ENCODE measurements at regions not wholly inside any gene's neighbourhood (a gene's known extent, or its start where the extent isn't known, plus 50 kb on each side); places are given as distances from the start of the nearest gene placed in this dataset.
"Not testable (repeated sequence)": the region's sequence is repeated elsewhere in the genome, so short reads cannot be mapped to it uniquely, and the experiment has no call there.

DNA sequence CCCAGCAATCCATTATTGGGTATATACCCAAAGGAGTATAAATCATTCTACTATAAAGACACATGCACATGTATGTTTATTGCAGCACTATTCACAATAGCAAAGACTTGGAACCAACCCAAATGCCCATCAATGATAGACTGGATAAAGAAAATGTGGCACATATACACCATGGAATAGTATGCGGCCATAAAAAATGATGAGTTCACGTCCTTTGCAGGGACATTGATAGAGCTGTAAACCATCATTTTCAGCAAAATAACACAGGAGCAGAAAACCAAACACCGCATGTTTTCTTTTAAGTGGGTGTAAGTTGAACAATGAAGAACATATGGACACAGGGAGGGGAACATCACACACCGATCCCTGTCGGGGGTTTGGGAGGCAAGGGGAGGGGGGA is 56.7 kb downstream of the PALS2 start:
- not testable (repeated sequence) for H3K4me1 Mint-ChIP-seq; DNase-seq; H3K27ac Mint-ChIP-seq; ATAC-seq (replicated peaks); H3K4me3 Mint-ChIP-seq; H3K27me3 Mint-ChIP-seq
- Mint-ChIP-seq H3K9me3 (peaks cover 9 to 17% of the 10 kb centered on the region in 2 donors), H3K36me3 (peaks cover 32 to 60% of the 10 kb centered on the region in 2 donors)

- peaks cover 32 to 58% of the 10 kb centered on the region in 2 donors for H3K36me3 Mint-ChIP-seq
- H3K9me3 Mint-ChIP-seq: peaks cover 9 to 17% of the 10 kb centered on the region in 2 donors
- DNase-seq (no peak), ATAC-seq (replicated peaks) (no peak)
- H3K27me3 Mint-ChIP-seq: no peaks in the 10 kb centered on the region
- H3K27ac Mint-ChIP-seq: no peak overlapping the region
- no peaks in the 10 kb centered on the region for H3K4me1 Mint-ChIP-seq
- H3K4me3 Mint-ChIP-seq: no peak overlapping the region
Observed at GRCh38 chr7:24630596-24630995, 57.3 kb downstream of the PALS2 start.

DNA sequence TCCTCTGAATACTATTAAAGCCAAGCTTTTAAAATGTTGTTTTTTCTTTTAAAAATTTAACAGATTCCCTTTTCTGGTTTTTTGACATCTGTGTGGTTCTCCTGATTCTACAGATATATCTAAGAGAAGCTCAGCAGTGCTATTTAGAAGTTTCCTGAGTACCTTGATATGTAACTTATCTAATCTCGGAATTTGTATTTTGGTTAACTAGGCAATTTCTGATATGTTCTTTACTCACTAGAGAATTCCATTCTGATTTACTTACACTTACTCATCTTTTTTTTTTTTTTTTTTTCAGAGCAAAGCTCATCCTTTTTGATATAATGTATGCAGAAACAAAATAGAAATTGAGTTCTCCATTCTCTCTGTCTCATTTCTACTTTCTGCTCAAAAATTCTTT is 63.8 kb downstream of the PALS2 start:
- DNase-seq: no peak
- H3K36me3 Mint-ChIP-seq: peaks cover 12 to 27% of the 10 kb centered on the region in 2 donors
- no peak overlapping the region for H3K27ac Mint-ChIP-seq
- H3K4me3 Mint-ChIP-seq: no peak overlapping the region
- H3K4me1 Mint-ChIP-seq: peaks cover 0 to 3% of the 10 kb centered on the region in 2 donors
- no peaks in the 10 kb centered on the region for H3K27me3 Mint-ChIP-seq
- H3K9me3 Mint-ChIP-seq: no peaks in the 10 kb centered on the region
- ATAC-seq (replicated peaks): no peak

DNA sequence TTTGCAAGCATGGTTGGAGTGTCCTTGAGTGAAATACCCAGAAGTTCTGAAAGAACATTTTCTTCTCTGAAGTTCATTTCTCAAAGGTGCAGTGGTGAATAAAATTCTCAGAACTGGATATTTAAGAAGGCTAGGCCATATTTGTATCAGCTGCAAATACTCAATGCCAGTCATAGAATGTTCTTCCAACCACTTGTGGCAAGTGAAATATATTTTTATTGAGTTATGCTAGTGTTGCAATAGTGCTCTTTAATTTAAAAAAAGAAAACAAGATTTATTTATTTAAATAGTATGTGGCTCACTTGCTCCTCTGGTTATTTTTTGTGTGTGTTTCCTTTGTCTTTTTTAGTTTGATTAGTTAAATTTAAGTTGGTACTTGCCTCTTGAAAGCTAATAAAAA is 64.5 kb downstream of the PALS2 start:
- no peak overlapping the region for H3K27ac Mint-ChIP-seq
- H3K4me3 Mint-ChIP-seq: no peak overlapping the region
- peaks cover 0 to 3% of the 10 kb centered on the region in 2 donors for H3K4me1 Mint-ChIP-seq
- DNase-seq (no peak), ATAC-seq (replicated peaks) (no peak)
- no peaks in the 10 kb centered on the region for H3K9me3 Mint-ChIP-seq
- no peaks in the 10 kb centered on the region for H3K27me3 Mint-ChIP-seq
- H3K36me3 Mint-ChIP-seq: peaks cover 15 to 30% of the 10 kb centered on the region in 2 donors

GRCh38 chr7:24644567-24644966 is 71.3 kb downstream of the PALS2 start:
- H3K9me3 Mint-ChIP-seq, H3K4me3 Mint-ChIP-seq, H3K27ac Mint-ChIP-seq, DNase-seq, H3K27me3 Mint-ChIP-seq: not testable (repeated sequence)
- Mint-ChIP-seq H3K4me1 (peaks cover 8 to 14% of the 10 kb centered on the region in 2 donors), H3K36me3 (peaks cover 29 to 48% of the 10 kb centered on the region in 2 donors)
- peak; percentile 83 to 84 for ATAC-seq (replicated peaks)

Data from stimulated activated naive B cell treated with anti-CD40 and anti-IgM and Interleukin-4, amounts not matched to agents 10 μg/mL and 1 μg/mL and 100 μg/mL, for 72 hours (primary cell).